SK-N-SH (cell line): ENCODE measurements at regions not wholly inside any gene's neighbourhood (a gene's known extent, or its start where the extent isn't known, plus 50 kb on each side); places are given as distances from the start of the nearest gene placed in this dataset.

Source experiments
- CTCF ChIA-PET: fragments of 300-600, 350-600 bp; formaldehyde crosslinking; extraction: SDS; loops from one replicate; lab custom pipeline; 2021; lab: Yijun Ruan, JAX
- POLR2A ChIA-PET: fragments of 350-600 bp; sonication (Branson Sonifier 250); formaldehyde crosslinking; extraction: SDS; loops from one replicate; lab custom pipeline; 2020; ENCODE audit warnings: antibody characterized with exemption, inconsistent platforms; lab: Yijun Ruan, JAX
- DNase-seq: peaks from one replicate; pipeline ENCODE4 v3.0.0; 2012
- H2AFZ ChIP-seq: fragments of 200-600 bp; sonication (generic); 2 replicates; pipeline ENCODE4 v1.8.1; 2016; ENCODE audit warnings: antibody characterized with exemption, mild to moderate bottlenecking, low read depth
- H3F3A ChIP-seq: fragments of 200-600 bp; sonication (generic); replicated peaks from 2 replicates; pipeline ENCODE3; 2016; ENCODE audit warnings: antibody characterized with exemption, mild to moderate bottlenecking; ENCODE audit not compliant: insufficient read depth
- H3K27ac ChIP-seq, 2 experiments: fragments of 200-500 bp in 1 of 2; fragments of 200-600 bp in 1 of 2; sonication (Bioruptor generic) in 1 of 2; sonication (generic), shearing (Covaris generic) in 1 of 2; 2 replicates each; pipeline versions ENCODE4 v1.5.1 to v1.6.1; 2014 to 2016; ENCODE audit warnings: low read depth in 2 of 2, inconsistent platforms in 1 of 2, low read length in 1 of 2, mild to moderate bottlenecking in 1 of 2, mixed read lengths in 1 of 2
- H3K27me3 ChIP-seq: fragments of 200-600 bp; sonication (generic), shearing (Covaris generic); 2 replicates; pipeline ENCODE4 v1.6.1; 2016; ENCODE audit warnings: mixed run types; ENCODE audit not compliant: insufficient read depth
- H3K36me3 ChIP-seq, 2 experiments: fragments of 200-500 bp in 1 of 2; fragments of 200-600 bp in 1 of 2; sonication (Bioruptor generic) in 1 of 2; sonication (generic) in 1 of 2; replicated peaks in 1 of 2; 2 replicates each; pipeline versions ENCODE3 to v1.5.1; 2014 to 2016; ENCODE audit warnings: low read length in 1 of 2, mild to moderate bottlenecking in 1 of 2; ENCODE audit not compliant: insufficient read depth in 2 of 2, control insufficient read depth in 1 of 2
- H3K4me1 ChIP-seq, 2 experiments: fragments of 200-500 bp in 1 of 2; fragments of 200-600 bp in 1 of 2; sonication (Bioruptor generic) in 1 of 2; sonication (generic), shearing (Covaris generic) in 1 of 2; 2 replicates each; pipeline versions ENCODE4 v1.5.1 to v1.6.1; 2014 to 2016; ENCODE audit warnings: low read depth in 1 of 2, low read length in 1 of 2, mixed run types in 1 of 2; ENCODE audit not compliant: insufficient read depth in 2 of 2, control insufficient read depth in 1 of 2
- H3K4me2 ChIP-seq: fragments of 200-600 bp; sonication (generic), shearing (Covaris generic); 2 replicates; pipeline ENCODE4 v1.6.1; 2017; ENCODE audit warnings: mixed run types
- H3K4me3 ChIP-seq, 2 experiments: fragments of 200-500 bp in 1 of 2; fragments of 200-600 bp in 1 of 2; sonication (Bioruptor generic) in 1 of 2; sonication (generic), shearing (Covaris generic) in 1 of 2; 2 replicates each; pipeline versions ENCODE4 v1.5.1 to v1.8.1; 2014 to 2016; ENCODE audit warnings: low read depth in 2 of 2, inconsistent platforms in 1 of 2, low read length in 1 of 2, mild to moderate bottlenecking in 1 of 2, mixed read lengths in 1 of 2, moderate library complexity in 1 of 2
- H3K79me2 ChIP-seq: fragments of 200-600 bp; sonication (generic); 2 replicates; pipeline ENCODE4 v1.8.1; 2017; ENCODE audit warnings: mild to moderate bottlenecking; ENCODE audit not compliant: insufficient read depth
- H3K9ac ChIP-seq: fragments of 200-600 bp; sonication (generic); 2 replicates; pipeline ENCODE4 v1.6.1; 2017; ENCODE audit warnings: mixed run types
- H3K9me2 ChIP-seq: fragments of 200-600 bp; sonication (generic); 2 replicates; pipeline ENCODE4 v1.6.1; 2017; ENCODE audit warnings: mixed run types
- H3K9me3 ChIP-seq: fragments of 200-600 bp; sonication (generic); 2 replicates; pipeline ENCODE4 v1.6.1; 2017; ENCODE audit warnings: mixed run types, mild to moderate bottlenecking, moderate library complexity
- H4K20me1 ChIP-seq: fragments of 200-600 bp; sonication (generic); 2 replicates; pipeline ENCODE4 v1.6.1; 2017; ENCODE audit warnings: mild to moderate bottlenecking, mixed run types; ENCODE audit not compliant: insufficient read depth
- CHD2 ChIP-seq: fragments of 150-350 bp; IDR thresholded peaks from 2 replicates; pipeline ENCODE4 v1.6.1; 2018; ENCODE audit warnings: low read length; ENCODE audit not compliant: partially characterized antibody
- ELF1 ChIP-seq: IDR thresholded peaks from 2 replicates; pipeline ENCODE4 v1.4.0; 2012
- EZH2phosphoT487 ChIP-seq: fragments of 200-600 bp; sonication (generic); IDR thresholded peaks from 2 replicates; pipeline ENCODE4 v1.6.1; 2017; ENCODE audit warnings: low read depth, mixed run types, mild to moderate bottlenecking, antibody characterized with exemption, moderate library complexity, borderline replicate concordance
- FOXJ3 ChIP-seq: sonication (generic); formaldehyde crosslinking; IDR thresholded peaks from 2 replicates; pipeline ENCODE4 v1.5.1; 2020; ENCODE audit warnings: mild to moderate bottlenecking, missing genetic modification reagents
- GABPA ChIP-seq: IDR thresholded peaks from 2 replicates; pipeline ENCODE4 v1.4.0; 2012; ENCODE audit warnings: low read depth, mild to moderate bottlenecking
- GATA2 ChIP-seq: sonication (generic); formaldehyde crosslinking; IDR thresholded peaks from 2 replicates; pipeline ENCODE4 v1.5.0; 2020; ENCODE audit warnings: mild to moderate bottlenecking, missing genetic modification reagents
- JUND ChIP-seq: IDR thresholded peaks from 2 replicates; pipeline ENCODE4 v1.4.0; 2012
- MAX ChIP-seq: IDR thresholded peaks from 2 replicates; pipeline ENCODE4 v1.4.0; 2012; ENCODE audit warnings: low read depth
- MXI1 ChIP-seq: IDR thresholded peaks from 2 replicates; pipeline ENCODE4 v1.6.1; 2012; ENCODE audit warnings: mild to moderate bottlenecking, low read depth, low read length, improper control_type of control experiment
- RAD21 ChIP-seq: IDR thresholded peaks from 2 replicates; pipeline ENCODE4 v1.6.1; 2012; ENCODE audit warnings: mild to moderate bottlenecking, low read length
- RXRA ChIP-seq: IDR thresholded peaks from 2 replicates; pipeline ENCODE4 v1.4.0; 2012; ENCODE audit warnings: low read depth, mild to moderate bottlenecking, borderline replicate concordance
- SIN3A ChIP-seq: IDR thresholded peaks from 2 replicates; pipeline ENCODE4 v1.6.1; 2012; ENCODE audit warnings: low read depth, mild to moderate bottlenecking, low read length, moderate library complexity, borderline replicate concordance
- TEAD4 ChIP-seq: IDR thresholded peaks from 2 replicates; pipeline ENCODE4 v1.4.0; 2012; ENCODE audit warnings: mild to moderate bottlenecking, borderline replicate concordance; ENCODE audit not compliant: insufficient read depth
- USF1 ChIP-seq: IDR thresholded peaks from 2 replicates; pipeline ENCODE4 v1.4.0; 2012; ENCODE audit warnings: low read depth, borderline replicate concordance
- WGBS: methylation state at CpG from one replicate; pipeline ENCODE4 v1.1.6; 2017; ENCODE audit warnings: low lambda C conversion rate; 5-methylcytosine and 5-hydroxymethylcytosine counted together
- TF ChIP-seq, protein P1 (sequence below): IDR thresholded peaks from 2 replicates; pipeline ENCODE4 v1.4.0; 2012; ENCODE audit warnings: low read depth, borderline replicate concordance
- TF ChIP-seq, protein P2 (sequence below): IDR thresholded peaks from 2 replicates; pipeline ENCODE4; 2012
- TF ChIP-seq, protein P3 (sequence below): fragments of 150-350 bp; IDR thresholded peaks from 2 replicates; pipeline ENCODE4 v1.6.1; 2017; ENCODE audit warnings: antibody characterized with exemption, low read length, low read depth, borderline replicate concordance

DNA sequence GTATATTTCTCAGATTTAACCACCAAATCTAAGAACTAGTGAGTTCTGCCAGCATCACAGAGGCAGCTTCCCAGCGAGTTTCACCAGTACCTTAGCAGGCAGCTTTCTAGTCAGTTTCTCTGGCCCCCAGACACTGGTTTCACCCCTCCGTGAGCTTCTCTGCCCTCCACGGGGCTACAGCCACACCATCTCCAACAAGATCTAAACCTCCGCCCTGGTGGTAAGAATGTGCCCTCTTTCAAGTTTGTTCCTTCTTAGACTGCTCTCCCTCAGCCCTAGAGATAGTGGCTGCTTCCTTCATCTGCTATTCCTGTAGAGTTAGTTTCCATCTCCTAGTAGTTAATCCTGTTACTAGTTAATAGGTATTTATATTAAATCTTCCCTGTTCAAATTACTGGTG is 60.5 kb upstream of the TAB3 start:
- no peaks in the 10 kb centered on the region for H3K27me3 ChIP-seq
- CTCF ChIA-PET, result no interaction called here
- no peak overlapping the region for H3K4me2 ChIP-seq
- DNase-seq, result no peak
- no peak overlapping the region for H2AFZ ChIP-seq
- H3K79me2 ChIP-seq, result no peaks in the 10 kb centered on the region
- no peak overlapping the region for H3K9ac ChIP-seq
- no peaks in the 10 kb centered on the region for H3K9me3 ChIP-seq
- 28% methylated on average over 4 of the region's 4 CpGs for WGBS
- no peaks in the 10 kb centered on the region for H3F3A ChIP-seq
- no peak overlapping the region for H3K27ac ChIP-seq
- POLR2A ChIA-PET, result no interaction called here
- no peaks in the 10 kb centered on the region for H3K4me1 ChIP-seq
- TF ChIP-seq ELF1 (no peak), JUND (no peak), GATA2 (CRISPR knock-in tag) (no peak), CHD2 (no peak), SIN3A (no peak), RAD21 (no peak), FOXJ3 (no peak), RXRA (no peak), TEAD4 (no peak), EZH2phosphoT487 (no peak)
- TF ChIP-seq, protein P1, sequence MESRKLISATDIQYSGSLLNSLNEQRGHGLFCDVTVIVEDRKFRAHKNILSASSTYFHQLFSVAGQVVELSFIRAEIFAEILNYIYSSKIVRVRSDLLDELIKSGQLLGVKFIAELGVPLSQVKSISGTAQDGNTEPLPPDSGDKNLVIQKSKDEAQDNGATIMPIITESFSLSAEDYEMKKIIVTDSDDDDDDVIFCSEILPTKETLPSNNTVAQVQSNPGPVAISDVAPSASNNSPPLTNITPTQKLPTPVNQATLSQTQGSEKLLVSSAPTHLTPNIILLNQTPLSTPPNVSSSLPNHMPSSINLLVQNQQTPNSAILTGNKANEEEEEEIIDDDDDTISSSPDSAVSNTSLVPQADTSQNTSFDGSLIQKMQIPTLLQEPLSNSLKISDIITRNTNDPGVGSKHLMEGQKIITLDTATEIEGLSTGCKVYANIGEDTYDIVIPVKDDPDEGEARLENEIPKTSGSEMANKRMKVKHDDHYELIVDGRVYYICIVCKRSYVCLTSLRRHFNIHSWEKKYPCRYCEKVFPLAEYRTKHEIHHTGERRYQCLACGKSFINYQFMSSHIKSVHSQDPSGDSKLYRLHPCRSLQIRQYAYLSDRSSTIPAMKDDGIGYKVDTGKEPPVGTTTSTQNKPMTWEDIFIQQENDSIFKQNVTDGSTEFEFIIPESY, result no peak
- TF ChIP-seq, protein P2, sequence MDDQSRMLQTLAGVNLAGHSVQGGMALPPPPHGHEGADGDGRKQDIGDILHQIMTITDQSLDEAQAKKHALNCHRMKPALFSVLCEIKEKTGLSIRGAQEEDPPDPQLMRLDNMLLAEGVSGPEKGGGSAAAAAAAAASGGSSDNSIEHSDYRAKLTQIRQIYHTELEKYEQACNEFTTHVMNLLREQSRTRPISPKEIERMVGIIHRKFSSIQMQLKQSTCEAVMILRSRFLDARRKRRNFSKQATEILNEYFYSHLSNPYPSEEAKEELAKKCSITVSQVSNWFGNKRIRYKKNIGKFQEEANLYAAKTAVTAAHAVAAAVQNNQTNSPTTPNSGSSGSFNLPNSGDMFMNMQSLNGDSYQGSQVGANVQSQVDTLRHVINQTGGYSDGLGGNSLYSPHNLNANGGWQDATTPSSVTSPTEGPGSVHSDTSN, result no peak
- TF ChIP-seq, all 33 proteins: peak for 0
- no peaks in the 10 kb centered on the region for H3K36me3 ChIP-seq
- H3K9me2 ChIP-seq, result no peaks in the 10 kb centered on the region
- H3K4me3 ChIP-seq, result no peak overlapping the region
- no peaks in the 10 kb centered on the region for H4K20me1 ChIP-seq

- CTCF ChIA-PET, result no interaction called here
- TF ChIP-seq USF1 (no peak), GABPA (no peak), ELF1 (no peak), MXI1 (no peak), MAX (no peak), JUND (no peak)
- TF ChIP-seq, protein P3, sequence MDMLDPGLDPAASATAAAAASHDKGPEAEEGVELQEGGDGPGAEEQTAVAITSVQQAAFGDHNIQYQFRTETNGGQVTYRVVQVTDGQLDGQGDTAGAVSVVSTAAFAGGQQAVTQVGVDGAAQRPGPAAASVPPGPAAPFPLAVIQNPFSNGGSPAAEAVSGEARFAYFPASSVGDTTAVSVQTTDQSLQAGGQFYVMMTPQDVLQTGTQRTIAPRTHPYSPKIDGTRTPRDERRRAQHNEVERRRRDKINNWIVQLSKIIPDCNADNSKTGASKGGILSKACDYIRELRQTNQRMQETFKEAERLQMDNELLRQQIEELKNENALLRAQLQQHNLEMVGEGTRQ, result no peak
- Histone ChIP-seq H3K79me2 (no peaks in the 10 kb centered on the region), H3K36me3 (no peaks in the 10 kb centered on the region), H3K4me3 (no peak overlapping the region), H3K9ac (no peak overlapping the region), H3K27ac (no peak overlapping the region), H2AFZ (no peak overlapping the region), H4K20me1 (no peaks in the 10 kb centered on the region), H3K9me2 (no peaks in the 10 kb centered on the region), H3F3A (no peaks in the 10 kb centered on the region), H3K4me2 (no peak overlapping the region), H3K4me1 (no peaks in the 10 kb centered on the region), H3K9me3 (no peaks in the 10 kb centered on the region), H3K27me3 (no peaks in the 10 kb centered on the region)
- DNase-seq, result no peak
- 26% methylated on average over 3 of the region's 3 CpGs for WGBS
- POLR2A ChIA-PET, result no interaction called here
Measured at GRCh38 chrX:30948626-30949025, 59.6 kb upstream of the TAB3 start.
